Ishikawa (cell line): ENCODE measurements at regions not wholly inside any gene's neighbourhood (a gene's known extent, or its start where the extent isn't known, plus 50 kb on each side); places are given as distances from the start of the nearest gene placed in this dataset.

Source experiments
- CEBPB ChIP-seq: IDR thresholded peaks from 2 replicates; pipeline ENCODE4 v1.6.1; 2012
- CREB1 ChIP-seq: IDR thresholded peaks from 2 replicates; pipeline ENCODE4 v1.6.1; 2012; ENCODE audit warnings: low read depth
- EGR1 ChIP-seq: IDR thresholded peaks from 2 replicates; pipeline ENCODE4 v1.6.1; 2012
- EP300 ChIP-seq: IDR thresholded peaks from 2 replicates; pipeline ENCODE4 v1.6.1; 2012; ENCODE audit warnings: borderline replicate concordance
- FOXM1 ChIP-seq: IDR thresholded peaks from 2 replicates; pipeline ENCODE4 v1.6.1; 2012; ENCODE audit warnings: low read depth, borderline replicate concordance
- MAX ChIP-seq: IDR thresholded peaks from 2 replicates; pipeline ENCODE4 v1.6.1; 2012
- NFIC ChIP-seq: IDR thresholded peaks from 2 replicates; pipeline ENCODE4 v1.6.1; 2012
- RAD21 ChIP-seq: IDR thresholded peaks from 2 replicates; pipeline ENCODE4 v1.6.1; 2012; ENCODE audit warnings: low read depth
- REST ChIP-seq: IDR thresholded peaks from 2 replicates; pipeline ENCODE4 v1.6.1; 2012; ENCODE audit warnings: low read depth, mild to moderate bottlenecking
- TAF1 ChIP-seq: IDR thresholded peaks from 2 replicates; pipeline ENCODE4 v1.6.1; 2012; ENCODE audit warnings: low read depth, mild to moderate bottlenecking
- TCF12 ChIP-seq: IDR thresholded peaks from 2 replicates; pipeline ENCODE4 v1.6.1; 2012; ENCODE audit warnings: low read depth
- TEAD4 ChIP-seq: IDR thresholded peaks from 2 replicates; pipeline ENCODE4 v1.6.1; 2012
- USF1 ChIP-seq: IDR thresholded peaks from 2 replicates; pipeline ENCODE4 v1.6.1; 2012
- YY1 ChIP-seq: IDR thresholded peaks from 2 replicates; pipeline ENCODE4 v1.6.1; 2012; ENCODE audit warnings: low read depth
- ZBTB7A ChIP-seq: IDR thresholded peaks from 2 replicates; pipeline ENCODE4 v1.6.1; 2012; ENCODE audit warnings: low read depth

- TF ChIP-seq TCF12 (no peak), TAF1 (no peak), FOXM1 (no peak), CREB1 (no peak), YY1 (no peak), MAX (no peak), CEBPB (no peak), EP300 (no peak), TEAD4 (no peak)
Observed at GRCh38 chr4:129708784-129709183, 612.8 kb downstream of the C4orf33 start.

DNA sequence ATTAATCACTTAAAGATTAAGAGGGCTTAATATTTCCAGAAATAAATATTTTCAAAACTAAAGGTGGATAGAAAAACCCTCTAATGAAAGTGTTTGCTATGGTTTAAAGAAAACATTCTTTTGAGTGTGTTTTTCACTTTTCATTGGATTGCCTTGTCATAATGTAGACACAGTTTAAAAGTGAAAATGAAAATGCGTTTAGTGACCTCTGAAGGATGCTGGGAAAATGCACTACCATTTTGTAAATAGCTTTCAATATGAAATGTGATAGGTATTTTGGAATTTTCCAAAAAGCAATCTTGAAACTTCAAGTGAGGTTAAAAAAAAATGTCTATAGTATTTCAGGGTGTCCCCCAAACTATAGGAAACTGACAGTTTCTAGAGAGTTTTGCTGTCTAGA is 642.2 kb downstream of the C4orf33 start:
- TF ChIP-seq EP300 (no peak), TAF1 (no peak), CEBPB (no peak), FOXM1 (no peak), YY1 (no peak), EGR1 (no peak), MAX (no peak), REST (no peak), ZBTB7A (no peak), USF1 (no peak)

DNA sequence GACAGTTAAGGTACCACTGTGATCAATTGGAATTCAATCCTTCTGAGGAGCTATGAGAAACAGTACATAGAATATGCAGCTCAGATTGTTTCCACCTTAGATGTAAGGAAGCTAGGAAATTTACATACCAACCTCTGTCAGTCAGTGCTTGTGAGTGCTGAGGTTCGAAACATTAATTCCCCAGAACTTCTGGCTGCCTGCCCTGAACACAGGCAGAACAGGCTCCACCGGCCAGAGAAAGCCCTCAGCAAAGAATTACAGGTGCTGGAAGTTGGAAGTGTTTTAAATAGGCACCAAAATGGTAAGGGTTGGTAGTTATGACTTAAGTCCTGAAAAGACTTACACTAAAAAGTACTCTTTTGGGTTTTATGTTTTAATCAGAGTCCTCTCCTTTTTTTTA is 651.8 kb downstream of the C4orf33 start:
- TF ChIP-seq TAF1 (no peak), TEAD4 (no peak), NFIC (no peak), USF1 (no peak), MAX (no peak), TCF12 (no peak), EGR1 (no peak), ZBTB7A (no peak), CEBPB (no peak), EP300 (no peak), YY1 (no peak), FOXM1 (no peak), CREB1 (no peak), REST (no peak), RAD21 (no peak)

GRCh38 chr4:129748991-129749390 is 653.0 kb downstream of the C4orf33 start:
- TF ChIP-seq FOXM1 (no peak), ZBTB7A (no peak), YY1 (no peak), TAF1 (no peak), CREB1 (no peak), MAX (no peak), USF1 (no peak)

- TF ChIP-seq YY1 (no peak), REST (no peak), EP300 (no peak), NFIC (no peak), RAD21 (no peak), EGR1 (no peak), CREB1 (no peak), TEAD4 (no peak), FOXM1 (no peak), TCF12 (no peak), MAX (no peak), ZBTB7A (no peak)
Observed at GRCh38 chr4:129751646-129752045, 655.7 kb downstream of the C4orf33 start.
